ENCODE measurements at regions not wholly inside any gene's neighbourhood (a gene's known extent, or its start where the extent isn't known, plus 50 kb on each side); places are given as distances from the start of the nearest gene placed in this dataset.

- TF ChIP-seq CTCF (IDR thresholded peaks at IDR 0.05; ENCODE audit: low read depth, low read length, missing control alignments) = no peak
- no peak for DNase-seq (ENCODE audit: low read depth)
- no peak overlapping the region for H3K4me3 ChIP-seq (ENCODE audit: low read depth, low read length)
- in situ Hi-C loops (cut with HindIII; ENCODE audit: low sequenced_read_pairs) = no loop called here
These were observed 100.4 kb upstream of the USP24 start for GRCh38 chr1:55315552-55315951.

- no peak for DNase-seq (ENCODE audit: low read depth)
- H3K4me3 ChIP-seq (ENCODE audit: low read depth, low read length) = no peak overlapping the region
- TF ChIP-seq CTCF (IDR thresholded peaks at IDR 0.05; ENCODE audit: low read depth, low read length, missing control alignments) = no peak
- in situ Hi-C loops (cut with HindIII; ENCODE audit: low sequenced_read_pairs) = no loop called here
These were observed 99.6 kb upstream of the USP24 start for GRCh38 chr1:55314740-55315139.

GRCh38 chr1:55313903-55314302 lies 98.7 kb upstream of the USP24 start:
- in situ Hi-C loops (cut with HindIII; ENCODE audit: low sequenced_read_pairs) = no loop called here
- H3K4me3 ChIP-seq (ENCODE audit: low read depth, low read length) = no peak overlapping the region
- DNase-seq (ENCODE audit: low read depth) = no peak
- no peak for TF ChIP-seq CTCF (IDR thresholded peaks at IDR 0.05; ENCODE audit: low read depth, low read length, missing control alignments)

- TF ChIP-seq CTCF (IDR thresholded peaks at IDR 0.05; ENCODE audit: low read depth, low read length, missing control alignments) = no peak
- DNase-seq (ENCODE audit: low read depth) = no peak
- in situ Hi-C loops (cut with HindIII; ENCODE audit: low sequenced_read_pairs) = no loop called here
- H3K4me3 ChIP-seq (ENCODE audit: low read depth, low read length) = no peak overlapping the region
These were observed 96.8 kb upstream of the USP24 start for GRCh38 chr1:55311979-55312378.

- in situ Hi-C loops (cut with HindIII; ENCODE audit: low sequenced_read_pairs) = no loop called here
- H3K4me3 ChIP-seq (ENCODE audit: low read depth, low read length) = no peak overlapping the region
- peak; percentile 55 for DNase-seq (ENCODE audit: low read depth)
- no peak for TF ChIP-seq CTCF (IDR thresholded peaks at IDR 0.05; ENCODE audit: low read depth, low read length, missing control alignments)
These were observed 96.0 kb upstream of the USP24 start for GRCh38 chr1:55311057-55311641.

GRCh38 chr1:55310505-55310971 lies 95.4 kb upstream of the USP24 start:
- H3K4me3 ChIP-seq (ENCODE audit: low read depth, low read length) = no peak overlapping the region
- in situ Hi-C loops (cut with HindIII; ENCODE audit: low sequenced_read_pairs) = no loop called here
- DNase-seq (ENCODE audit: low read depth) = peak; percentile 94

More at GRCh38 chr1:55310505-55310971, 95.4 kb upstream of the USP24 start:
- TF ChIP-seq CTCF (IDR thresholded peaks at IDR 0.05; ENCODE audit: low read depth, low read length, missing control alignments) = no peak

All from astrocyte of the cerebellum (primary cell).